GM21423 (cell line): ENCODE measurements at regions not wholly inside any gene's neighbourhood (a gene's known extent, or its start where the extent isn't known, plus 50 kb on each side); places are given as distances from the start of the nearest gene placed in this dataset.
A peak's percentile ranks its signal among the peaks of the same experiment; 100 is the strongest.
"Not testable (repeated sequence)": the region's sequence is repeated elsewhere in the genome, so short reads cannot be mapped to it uniquely, and the experiment has no call there.

Experiments used
- ATAC-seq: cut with Tn5 transposase; IDR thresholded peaks from one replicate; pipeline ENCODE4 v1.9.1; 2021; ENCODE audit warnings: mild to moderate bottlenecking, moderate library complexity; ENCODE audit not compliant: unreplicated experiment

DNA sequence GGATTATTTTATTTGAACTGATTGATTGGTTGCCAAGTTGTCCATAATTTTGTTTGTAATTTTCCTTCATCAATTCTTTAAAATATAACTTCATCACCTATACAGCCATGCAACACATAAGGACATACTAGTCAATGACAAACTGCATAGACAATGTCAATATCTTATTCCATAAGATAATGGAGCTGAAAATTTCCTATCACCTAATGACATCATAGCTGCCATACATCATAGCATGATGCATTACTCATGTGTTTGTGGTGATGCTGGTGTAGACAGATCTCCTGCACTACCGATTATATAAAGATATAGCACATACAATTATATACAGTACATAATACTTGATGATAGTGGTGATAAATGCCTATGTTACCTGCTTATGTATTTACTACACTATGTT is 369.8 kb upstream of the NT5C1B start:
- ATAC-seq: no peak

- ATAC-seq: no peak
Measured at GRCh38 chr2:18957909-18958308, 368.5 kb upstream of the NT5C1B start.

GRCh38 chr2:18950361-18950851 is 361.0 kb upstream of the NT5C1B start:
- ATAC-seq: no peak

DNA sequence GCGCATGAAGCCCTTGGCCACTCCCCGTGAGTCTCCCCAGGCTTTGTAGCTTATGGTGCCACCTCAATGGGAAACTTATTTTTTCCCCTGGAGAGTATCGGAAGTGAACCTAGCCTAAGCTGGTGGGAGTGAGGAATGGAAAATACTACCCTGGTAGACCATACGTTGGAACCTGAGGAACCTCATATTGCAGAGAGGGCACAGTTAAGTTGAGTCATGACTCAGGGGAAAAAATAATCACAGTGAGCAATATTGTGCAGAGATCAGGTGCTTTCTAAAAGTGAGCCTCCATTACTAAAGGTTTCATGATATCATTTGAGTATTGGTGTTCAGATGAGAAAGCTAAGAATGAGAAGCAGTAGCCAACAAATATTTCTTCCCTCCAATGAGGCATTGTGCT is 360.5 kb upstream of the NT5C1B start:
- no peak for ATAC-seq

GRCh38 chr2:18940184-18940583 is 350.8 kb upstream of the NT5C1B start:
- ATAC-seq: peak; percentile 93

DNA sequence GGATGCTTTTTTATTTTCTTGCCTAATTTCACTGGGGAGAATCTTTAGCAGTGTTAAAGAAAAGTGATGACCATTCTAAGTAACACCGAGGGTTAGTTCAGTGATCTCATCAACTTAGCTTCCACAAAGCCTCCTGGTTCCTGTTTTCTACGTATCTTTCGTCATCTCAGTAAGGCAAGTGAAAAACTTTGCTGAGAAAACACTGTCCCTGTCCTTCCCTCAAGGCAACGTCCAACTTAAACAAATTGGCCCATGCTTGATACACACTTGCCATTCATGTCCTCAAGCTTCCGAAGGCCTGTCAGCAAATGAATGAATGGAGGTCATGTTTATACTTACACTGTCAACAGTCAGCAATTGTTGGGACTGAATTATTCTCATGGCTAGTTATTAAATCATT is 350.4 kb upstream of the NT5C1B start:
- ATAC-seq: not testable (repeated sequence)

DNA sequence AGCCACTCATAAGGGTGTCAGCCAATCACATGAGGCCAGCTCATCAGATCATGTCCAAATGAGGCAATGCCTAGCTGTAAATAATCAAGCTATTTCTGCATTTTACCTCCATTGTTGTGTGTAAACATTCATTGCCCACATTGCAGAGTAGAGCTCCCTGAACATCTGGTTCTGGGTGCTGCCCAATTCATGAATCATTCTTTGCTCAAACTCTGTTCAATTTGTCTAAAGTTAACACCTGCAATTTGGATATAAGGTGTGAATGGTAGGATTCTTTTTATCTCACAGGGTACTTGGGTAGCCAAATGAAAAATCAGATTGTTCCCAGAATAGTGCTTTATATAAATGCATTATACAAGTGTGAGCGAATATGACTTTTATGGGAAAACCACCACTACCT is 345.5 kb upstream of the NT5C1B start:
- ATAC-seq: no peak

DNA sequence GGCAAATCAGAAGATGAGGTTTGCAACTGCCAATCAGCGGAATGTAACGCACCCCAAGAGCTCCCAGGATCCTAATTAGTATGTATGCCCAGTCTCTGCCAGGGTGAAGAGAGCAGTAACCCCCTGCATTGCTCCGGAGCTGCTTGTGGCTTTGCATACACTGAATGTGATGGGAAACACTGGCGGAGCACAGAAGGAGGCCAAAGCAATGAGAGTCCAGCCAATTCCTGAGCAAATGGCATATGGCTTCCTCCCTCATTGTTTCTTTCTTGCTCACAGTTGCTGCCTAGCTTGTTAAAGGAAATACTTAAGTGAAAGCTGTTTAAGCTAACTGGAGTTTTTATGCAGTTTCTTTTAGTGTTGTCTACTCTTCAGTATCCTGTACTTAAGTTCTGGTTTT is 343.5 kb upstream of the NT5C1B start:
- no peak for ATAC-seq

DNA sequence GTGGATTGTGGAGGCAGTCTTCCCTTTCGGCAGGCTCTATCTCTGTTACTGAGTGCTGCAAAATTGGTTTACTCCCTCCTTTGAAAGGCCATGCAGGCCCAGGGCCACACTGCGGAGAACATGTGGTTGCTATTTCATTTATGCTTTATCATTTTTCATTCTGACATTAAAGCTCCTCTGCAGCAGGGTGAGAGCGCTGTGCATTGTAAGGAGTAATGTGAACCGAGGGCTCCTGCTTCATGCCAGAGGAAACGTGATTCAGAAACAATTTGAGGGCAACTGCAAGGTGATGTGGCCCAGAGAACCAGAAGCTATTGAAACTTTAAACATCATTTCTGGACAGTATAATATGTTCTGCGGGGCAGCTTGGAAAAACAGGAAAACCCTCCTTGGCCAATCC is 341.6 kb upstream of the NT5C1B start:
- no peak for ATAC-seq

GRCh38 chr2:18927525-18928232 is 338.3 kb upstream of the NT5C1B start:
- ATAC-seq: no peak

GRCh38 chr2:18926631-18927524 is 337.5 kb upstream of the NT5C1B start:
- ATAC-seq: no peak

- no peak for ATAC-seq
Measured at GRCh38 chr2:18925296-18925695, 335.9 kb upstream of the NT5C1B start.

DNA sequence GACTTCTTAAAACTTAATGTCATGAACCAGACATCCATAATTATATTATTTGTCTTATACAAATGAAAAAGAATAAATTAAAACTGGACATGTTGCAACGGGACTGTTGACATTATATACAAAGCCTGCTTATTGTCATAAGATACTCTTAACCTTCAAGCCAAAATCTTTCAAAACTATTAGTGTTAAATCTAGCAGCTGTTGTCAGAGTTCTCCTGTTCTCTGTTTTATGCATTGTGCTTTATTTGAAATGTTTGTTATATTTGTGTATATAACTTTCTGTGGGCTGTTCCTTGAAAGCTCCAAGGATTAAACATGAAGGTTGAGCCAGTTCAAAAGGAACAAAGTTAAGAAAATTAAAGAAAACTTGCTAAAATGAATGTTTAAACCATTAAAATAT is 335.5 kb upstream of the NT5C1B start:
- no peak for ATAC-seq

GRCh38 chr2:18924386-18924785 is 335.0 kb upstream of the NT5C1B start:
- no peak for ATAC-seq

- no peak for ATAC-seq
Measured at GRCh38 chr2:18922276-18922675, 332.9 kb upstream of the NT5C1B start.

DNA sequence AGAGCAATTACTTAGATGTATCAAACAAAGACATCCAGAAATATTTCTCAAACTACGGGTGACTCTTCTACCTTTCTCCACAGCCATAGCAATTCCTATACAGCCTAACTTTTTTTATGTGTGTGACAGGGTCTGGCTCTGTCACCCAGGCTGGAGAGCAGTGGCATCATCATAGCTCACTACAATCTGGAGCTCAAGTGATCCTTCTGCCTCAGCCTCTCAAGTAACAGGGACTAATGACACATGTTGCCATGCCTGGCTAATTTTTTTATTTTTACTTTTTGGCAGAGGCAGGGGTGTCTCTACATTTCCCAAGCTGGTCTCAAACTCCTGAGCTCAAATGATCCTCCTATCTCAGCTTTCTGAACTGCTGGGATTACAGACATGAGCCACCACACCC is 328.9 kb upstream of the NT5C1B start:
- ATAC-seq: no peak

GRCh38 chr2:18915227-18915626 is 325.9 kb upstream of the NT5C1B start:
- ATAC-seq: no peak

- no peak for ATAC-seq
Measured at GRCh38 chr2:18913512-18913911, 324.1 kb upstream of the NT5C1B start.

- no peak for ATAC-seq
Measured at GRCh38 chr2:18912225-18912888, 323.0 kb upstream of the NT5C1B start.

DNA sequence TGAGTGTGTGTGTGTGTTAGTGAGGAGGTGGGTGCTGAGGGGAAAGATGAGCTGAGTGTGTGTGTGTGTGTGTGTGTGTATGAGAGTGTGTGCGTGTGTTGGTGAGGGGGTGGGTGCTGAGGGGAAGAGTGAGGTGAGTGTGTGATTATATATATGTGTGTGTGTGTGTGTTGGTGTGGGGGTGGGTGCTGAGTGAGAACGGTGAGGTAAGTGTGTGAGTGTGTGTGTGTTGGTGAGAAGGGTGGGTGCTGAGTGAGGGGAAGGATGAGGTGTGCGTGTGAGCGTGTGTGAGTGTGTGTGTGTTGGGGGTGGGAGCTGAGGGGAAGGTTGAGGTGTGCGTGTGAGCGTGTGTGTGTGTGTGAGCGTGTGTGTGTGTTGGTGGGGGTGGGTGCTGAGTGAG is 322.0 kb upstream of the NT5C1B start:
- no peak for ATAC-seq

DNA sequence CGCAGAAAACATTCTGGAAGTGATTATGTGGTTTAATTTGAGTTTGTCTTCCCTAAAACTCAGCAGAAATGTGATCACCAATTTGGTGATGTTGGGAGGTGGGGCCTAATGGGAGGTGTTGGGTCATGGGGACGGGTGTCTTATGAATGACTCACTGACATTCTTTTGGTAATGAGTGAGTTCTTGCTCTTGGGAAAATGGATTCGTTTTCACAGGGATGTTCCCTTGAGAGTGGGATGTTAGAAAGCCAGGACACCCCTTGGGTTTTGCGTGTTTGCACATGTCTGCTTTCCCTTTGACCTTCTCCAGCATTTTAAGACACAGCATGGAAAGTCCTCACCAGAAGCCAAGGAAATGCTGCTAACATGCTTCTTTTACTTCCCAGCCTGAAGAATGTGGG is 321.5 kb upstream of the NT5C1B start:
- no peak for ATAC-seq

GRCh38 chr2:18907937-18908336 is 318.6 kb upstream of the NT5C1B start:
- ATAC-seq: no peak
